Right atrium auricular region (tissue), 2 donors: ENCODE measurements at regions not wholly inside any gene's neighbourhood (a gene's known extent, or its start where the extent isn't known, plus 50 kb on each side); places are given as distances from the start of the nearest gene placed in this dataset.

ENCODE experiments used
- DNase-seq: peaks from one replicate; pipeline ENCODE4 v3.0.0-alpha.2; 2019; ENCODE audit warnings: low spot score
- H3K27ac ChIP-seq, 2 donors: fragments of 200-600 bp; sonication (generic); 1 replicate in 1 of 2; 2 replicates in 1 of 2; pipeline ENCODE4 v1.5.1; 2016 to 2019
- H3K27me3 ChIP-seq, 2 donors: fragments of 200-600 bp; sonication (generic); one replicate each; pipeline versions ENCODE4 v1.5.1 to v1.6.0; 2017 to 2019
- H3K36me3 ChIP-seq: fragments of 200-600 bp; sonication (generic); one replicate; pipeline ENCODE4 v1.5.1; 2016
- H3K4me1 ChIP-seq, 2 donors: fragments of 200-600 bp; sonication (generic); one replicate each; pipeline versions ENCODE4 v1.5.1 to v1.6.0; 2017 to 2019
- H3K4me3 ChIP-seq, 2 donors: fragments of 200-600 bp; sonication (generic); 1 replicate in 1 of 2; 2 replicates in 1 of 2; pipeline ENCODE4 v1.5.1; 2017 to 2019; ENCODE audit warnings: mild to moderate bottlenecking in 1 of 2, moderate library complexity in 1 of 2
- H3K9me3 ChIP-seq, 2 donors: fragments of 200-600 bp; sonication (generic); one replicate each; pipeline ENCODE4 v1.5.1; 2019
- CTCF ChIP-seq, 2 donors: fragments of 200-600 bp; sonication (generic); IDR thresholded peaks; one replicate each; pipeline ENCODE4 v1.5.1; 2019; ENCODE audit warnings: antibody characterized with exemption in 2 of 2

- no peak overlapping the region for H3K27ac ChIP-seq
- no peaks in the 10 kb centered on the region for H3K4me1 ChIP-seq
- no peaks in the 10 kb centered on the region for H3K36me3 ChIP-seq
- TF ChIP-seq CTCF (IDR thresholded peaks at IDR 0.05), result no peak
- no peak for DNase-seq
- no peak overlapping the region for H3K4me3 ChIP-seq
- no peaks in the 10 kb centered on the region for H3K9me3 ChIP-seq
- H3K27me3 ChIP-seq, result no peaks in the 10 kb centered on the region
These were observed 1098.0 kb downstream of the BCL11B start for GRCh38 chr14:98174041-98174440.

GRCh38 chr14:98175436-98175835 is 1096.6 kb downstream of the BCL11B start:
- no peaks in the 10 kb centered on the region for H3K36me3 ChIP-seq
- H3K4me3 ChIP-seq, result no peak overlapping the region
- H3K4me1 ChIP-seq, result no peaks in the 10 kb centered on the region
- H3K9me3 ChIP-seq, result no peaks in the 10 kb centered on the region
- no peak for DNase-seq
- H3K27me3 ChIP-seq, result no peaks in the 10 kb centered on the region
- TF ChIP-seq CTCF (IDR thresholded peaks at IDR 0.05), result no peak
- H3K27ac ChIP-seq, result no peak overlapping the region

- no peak for DNase-seq
- Histone ChIP-seq H3K36me3 (no peaks in the 10 kb centered on the region), H3K4me3 (no peak overlapping the region), H3K9me3 (no peaks in the 10 kb centered on the region), H3K4me1 (no peaks in the 10 kb centered on the region), H3K27me3 (no peaks in the 10 kb centered on the region), H3K27ac (no peak overlapping the region)
- no peak for TF ChIP-seq CTCF (IDR thresholded peaks at IDR 0.05)
These were observed 1096.1 kb downstream of the BCL11B start for GRCh38 chr14:98175881-98176280.

GRCh38 chr14:98176892-98177291 is 1095.1 kb downstream of the BCL11B start:
- no peaks in the 10 kb centered on the region for H3K9me3 ChIP-seq

GRCh38 chr14:98177551-98177950 is 1094.4 kb downstream of the BCL11B start:
- Histone ChIP-seq H3K27me3 (no peaks in the 10 kb centered on the region), H3K9me3 (no peaks in the 10 kb centered on the region), H3K36me3 (no peaks in the 10 kb centered on the region), H3K4me1 (no peaks in the 10 kb centered on the region), H3K4me3 (no peak overlapping the region), H3K27ac (no peak overlapping the region)
- no peak for TF ChIP-seq CTCF (IDR thresholded peaks at IDR 0.05)
- DNase-seq, result no peak

More at GRCh38 chr14:98176892-98177291, 1095.1 kb downstream of the BCL11B start:
- TF ChIP-seq CTCF (IDR thresholded peaks at IDR 0.05), result no peak
- no peaks in the 10 kb centered on the region for H3K36me3 ChIP-seq
- no peak for DNase-seq
- H3K27me3 ChIP-seq, result no peaks in the 10 kb centered on the region
- H3K27ac ChIP-seq, result no peak overlapping the region
- H3K4me1 ChIP-seq, result no peaks in the 10 kb centered on the region
- H3K4me3 ChIP-seq, result no peak overlapping the region

- TF ChIP-seq CTCF (IDR thresholded peaks at IDR 0.05), result no peak
- Histone ChIP-seq H3K27me3 (no peaks in the 10 kb centered on the region), H3K4me3 (no peak overlapping the region), H3K27ac (no peak overlapping the region), H3K36me3 (no peaks in the 10 kb centered on the region), H3K9me3 (no peaks in the 10 kb centered on the region), H3K4me1 (no peaks in the 10 kb centered on the region)
- DNase-seq, result no peak
These were observed 1090.8 kb downstream of the BCL11B start for GRCh38 chr14:98181241-98181640.
